Spleen (tissue), 11 donors: ENCODE measurements at regions not wholly inside any gene's neighbourhood (a gene's known extent, or its start where the extent isn't known, plus 50 kb on each side); places are given as distances from the start of the nearest gene placed in this dataset.

Experiments used
- DNase-seq: peaks from one replicate; pipeline ENCODE4 v3.0.0-alpha.2; 2020
- H3K27ac ChIP-seq, 8 donors: fragments of 200-600 bp; sonication (generic) in 7 of 8; 1 replicate in 4 of 8; 2 replicates in 4 of 8; pipeline versions ENCODE4 v1.5.0 to v1.8.0; 2016 to 2021; ENCODE audit warnings: inconsistent platforms in 4 of 8, mild to moderate bottlenecking in 4 of 8, moderate library complexity in 1 of 8
- H3K27me3 ChIP-seq, 7 donors: fragments of 200-600 bp; sonication (generic) in 6 of 7; replicated peaks in 1 of 7; 1 replicate in 4 of 7; 2 replicates in 3 of 7; pipeline versions ENCODE4 v1.5.0 to v1.8.0; 2016 to 2021; ENCODE audit warnings: inconsistent platforms in 3 of 7, mild to moderate bottlenecking in 1 of 7
- H3K36me3 ChIP-seq, 6 donors: fragments of 200-600 bp; sonication (generic) in 5 of 6; 1 replicate in 4 of 6; 2 replicates in 2 of 6; pipeline versions ENCODE4 v1.5.0 to v1.8.0; 2016 to 2021; ENCODE audit warnings: inconsistent platforms in 2 of 6
- H3K4me1 ChIP-seq, 6 donors: fragments of 200-600 bp; sonication (generic) in 5 of 6; 1 replicate in 3 of 6; 2 replicates in 3 of 6; pipeline versions ENCODE4 v1.5.0 to v1.8.0; 2016 to 2021; ENCODE audit warnings: inconsistent platforms in 3 of 6
- H3K4me3 ChIP-seq, 8 donors: fragments of 200-600 bp; sonication (generic) in 7 of 8; 1 replicate in 4 of 8; 2 replicates in 4 of 8; pipeline versions ENCODE4 v1.5.0 to v1.8.0; 2016 to 2021; ENCODE audit warnings: inconsistent platforms in 4 of 8, mild to moderate bottlenecking in 4 of 8, moderate library complexity in 2 of 8
- H3K9me3 ChIP-seq, 8 donors: fragments of 200-600 bp; sonication (generic) in 7 of 8; 1 replicate in 4 of 8; 2 replicates in 4 of 8; pipeline versions ENCODE4 v1.5.0 to v1.8.0; 2016 to 2021; ENCODE audit warnings: inconsistent platforms in 4 of 8
- POLR2A ChIP-seq, 3 donors: fragments of 450-650 bp; IDR thresholded peaks; one replicate each; pipeline ENCODE4 v1.5.1; 2017; ENCODE audit warnings: antibody characterized with exemption in 3 of 3, mild to moderate bottlenecking in 1 of 3
- POLR2AphosphoS5 ChIP-seq, 3 donors: sonication (generic); formaldehyde crosslinking; IDR thresholded peaks; one replicate each; pipeline ENCODE4 v1.5.1; 2017; ENCODE audit warnings: antibody characterized with exemption in 3 of 3
- WGBS, 5 donors: extraction: QIAGEN DNeasy Blood & Tissue Kit in 3 of 5; methylation state at CpG; one replicate each; pipeline versions ENCODE4 v1.1.5 to v1.1.7; 2013 to 2018; 5-methylcytosine and 5-hydroxymethylcytosine counted together
- intact Hi-C: fragments of 100-400 bp; cut with DNase I; formaldehyde crosslinking; loops from one replicate; pipeline ENCODE4 v1.15.0; 2023; ENCODE audit warnings: low total_unique reads
- TF ChIP-seq, protein P1 (sequence below), 11 experiments: fragments of 200-600 bp in 7 of 11; fragments of 450-650 bp in 4 of 11; sonication (generic) in 4 of 11; IDR thresholded peaks in 8 of 11; conservative IDR thresholded peaks in 3 of 11; 1 replicate in 7 of 11; 2 replicates in 4 of 11; pipeline versions ENCODE4 v1.4.0 to v1.8.0; 2016 to 2021; ENCODE audit warnings: antibody characterized with exemption in 11 of 11, inconsistent platforms in 4 of 11, mild to moderate bottlenecking in 1 of 11
- donor health status: healthy with polysubstance abuse.
- donor health status: DM: no; HTN: no; CAD: no; lungs with moderate emphysema.
- donor health status: DM: no; HTN: no; CAD: no.
- donor health status: Bipolar disorder and iron deficiency.
- donor health status: healthy.
- donor health status: DM: no; HTN: no; CAD: no.
- donor health status: DM: yes; HTN: yes; CAD: no.

DNA sequence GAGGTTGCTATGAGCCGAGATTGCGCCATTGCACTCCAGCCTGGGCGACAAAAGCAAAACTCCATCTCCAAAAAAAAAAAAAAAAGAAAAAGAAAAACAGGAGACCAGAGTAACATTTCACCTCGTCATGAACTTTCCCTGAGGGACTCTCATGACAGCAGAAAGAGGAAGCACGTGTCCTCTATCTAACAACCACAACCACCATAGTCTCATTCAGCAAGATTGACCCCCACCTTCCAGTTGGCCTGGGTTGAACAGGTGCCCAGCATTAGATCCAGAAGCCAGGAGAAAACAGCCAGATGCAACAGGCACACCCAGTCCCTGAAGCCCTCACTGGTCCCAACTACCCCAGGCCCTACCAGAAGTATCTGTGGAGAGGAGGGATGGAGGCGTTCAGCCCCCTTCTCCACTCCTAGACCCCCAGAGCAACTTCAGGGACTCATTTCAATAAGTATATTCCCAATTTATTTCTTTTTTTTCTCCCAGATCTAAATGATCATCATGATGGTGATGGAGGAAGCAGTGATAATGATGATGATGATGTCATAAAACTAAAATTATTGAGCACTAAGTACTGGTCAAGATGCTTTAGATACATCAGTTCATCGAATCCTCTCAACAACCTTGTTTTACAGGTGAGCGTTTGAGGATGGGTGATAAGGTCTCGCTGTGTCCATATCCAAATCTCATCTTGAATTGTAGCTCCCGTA lies 235.0 kb downstream of the EFCAB11 start:
- intact Hi-C loops: no loop called here
- TF ChIP-seq POLR2A (IDR thresholded peaks at IDR 0.05) (no peak), POLR2AphosphoS5 (IDR thresholded peaks at IDR 0.05) (no peak)
- TF ChIP-seq, protein P1, sequence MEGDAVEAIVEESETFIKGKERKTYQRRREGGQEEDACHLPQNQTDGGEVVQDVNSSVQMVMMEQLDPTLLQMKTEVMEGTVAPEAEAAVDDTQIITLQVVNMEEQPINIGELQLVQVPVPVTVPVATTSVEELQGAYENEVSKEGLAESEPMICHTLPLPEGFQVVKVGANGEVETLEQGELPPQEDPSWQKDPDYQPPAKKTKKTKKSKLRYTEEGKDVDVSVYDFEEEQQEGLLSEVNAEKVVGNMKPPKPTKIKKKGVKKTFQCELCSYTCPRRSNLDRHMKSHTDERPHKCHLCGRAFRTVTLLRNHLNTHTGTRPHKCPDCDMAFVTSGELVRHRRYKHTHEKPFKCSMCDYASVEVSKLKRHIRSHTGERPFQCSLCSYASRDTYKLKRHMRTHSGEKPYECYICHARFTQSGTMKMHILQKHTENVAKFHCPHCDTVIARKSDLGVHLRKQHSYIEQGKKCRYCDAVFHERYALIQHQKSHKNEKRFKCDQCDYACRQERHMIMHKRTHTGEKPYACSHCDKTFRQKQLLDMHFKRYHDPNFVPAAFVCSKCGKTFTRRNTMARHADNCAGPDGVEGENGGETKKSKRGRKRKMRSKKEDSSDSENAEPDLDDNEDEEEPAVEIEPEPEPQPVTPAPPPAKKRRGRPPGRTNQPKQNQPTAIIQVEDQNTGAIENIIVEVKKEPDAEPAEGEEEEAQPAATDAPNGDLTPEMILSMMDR (IDR thresholded peaks at IDR 0.05 in 8 of 11, conservative IDR thresholded peaks at IDR 0.05 in 3 of 11): no peak
- Histone ChIP-seq H3K4me1 (peaks cover 25 to 72% (median 52%) of the 10 kb centered on the region in 6 donors), H3K27ac (peak overlapping the region; percentile 82 to 94 (median 91)), H3K4me3 (peak overlapping the region in 1 of 8 donors; percentile 47), H3K9me3 (no peaks in the 10 kb centered on the region), H3K36me3 (no peaks in the 10 kb centered on the region), H3K27me3 (no peaks in the 10 kb centered on the region)
- DNase-seq: no peak
- WGBS, 5 donors: 57 to 77% (median 70%) methylated on average over 10 of the region's 10 CpGs

DNA sequence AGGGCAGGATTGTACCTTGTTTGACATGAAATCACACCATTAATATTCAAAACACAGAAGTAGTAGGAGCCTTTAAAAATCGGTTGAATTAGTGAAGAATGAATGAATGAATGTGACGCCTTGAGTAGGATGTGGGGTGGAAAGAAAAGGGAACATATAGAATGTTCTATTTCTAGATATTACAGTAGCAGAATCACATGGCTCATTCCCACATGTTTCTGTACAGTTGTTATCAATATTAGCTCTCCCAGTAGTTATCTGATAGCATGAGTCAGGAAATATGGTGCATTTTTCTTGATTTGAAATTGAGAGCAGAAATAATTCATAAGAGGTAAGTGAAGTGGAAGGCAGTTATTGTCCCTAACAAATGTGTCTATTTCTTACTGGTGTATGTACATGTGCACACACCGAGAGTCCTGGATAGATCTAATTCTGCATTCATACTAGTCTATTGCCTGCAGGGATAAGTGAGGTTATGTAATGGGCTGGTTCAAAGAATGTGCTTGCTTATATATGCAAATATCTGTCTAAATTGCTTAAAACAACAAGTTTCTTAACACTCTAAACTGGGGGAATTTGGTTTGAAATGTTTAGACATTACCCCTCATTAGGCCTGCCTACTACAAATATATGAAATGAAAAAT lies 245.4 kb downstream of the EFCAB11 start:
- Histone ChIP-seq H3K9me3 (peaks cover 0 to 18% (median 4%) of the 10 kb centered on the region in 8 donors), H3K36me3 (no peaks in the 10 kb centered on the region), H3K4me3 (no peak overlapping the region), H3K27me3 (no peaks in the 10 kb centered on the region), H3K4me1 (no peaks in the 10 kb centered on the region), H3K27ac (no peak overlapping the region)
- no peak for DNase-seq
- 89 to 96% (median 94%) methylated on average over 3 of the region's 3 CpGs for WGBS, 5 donors
- TF ChIP-seq, protein P1 (IDR thresholded peaks at IDR 0.05 in 8 of 11, conservative IDR thresholded peaks at IDR 0.05 in 3 of 11): no peak
- TF ChIP-seq POLR2AphosphoS5 (IDR thresholded peaks at IDR 0.05) (no peak), POLR2A (IDR thresholded peaks at IDR 0.05) (no peak)
- intact Hi-C loops: no loop called here

DNA sequence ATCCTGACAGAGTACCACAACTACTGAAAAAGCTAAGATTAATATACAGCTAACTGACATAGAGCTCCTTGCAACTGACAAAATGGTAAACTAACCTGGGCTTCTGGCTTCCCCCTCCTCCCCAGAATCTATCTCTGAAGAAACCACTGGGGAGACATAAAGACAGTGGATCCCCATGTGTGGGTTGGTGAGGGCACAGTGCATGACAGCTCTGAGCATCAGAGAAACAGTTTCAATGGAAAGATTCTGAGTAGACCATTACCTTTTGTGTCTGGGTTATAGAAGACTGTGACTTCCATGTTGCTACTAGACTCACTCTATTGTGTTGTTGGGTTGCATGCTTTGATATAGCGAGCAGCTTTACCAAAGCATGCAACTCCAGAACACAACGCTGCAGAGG lies 247.4 kb downstream of the EFCAB11 start:
- DNase-seq: no peak
- Histone ChIP-seq H3K4me3 (no peak overlapping the region), H3K4me1 (peaks cover 3 to 15% (median 15%) of the 10 kb centered on the region in 6 donors), H3K27ac (no peak overlapping the region), H3K9me3 (peaks cover 0 to 10% (median 0%) of the 10 kb centered on the region in 8 donors), H3K27me3 (no peaks in the 10 kb centered on the region), H3K36me3 (no peaks in the 10 kb centered on the region)
- intact Hi-C loops: no loop called here
- 75 to 96% (median 93%) methylated on average over 2 of the region's 2 CpGs for WGBS, 5 donors
- TF ChIP-seq POLR2AphosphoS5 (IDR thresholded peaks at IDR 0.05) (no peak), POLR2A (IDR thresholded peaks at IDR 0.05) (no peak)
- TF ChIP-seq, protein P1 (IDR thresholded peaks at IDR 0.05 in 8 of 11, conservative IDR thresholded peaks at IDR 0.05 in 3 of 11): no peak

DNA sequence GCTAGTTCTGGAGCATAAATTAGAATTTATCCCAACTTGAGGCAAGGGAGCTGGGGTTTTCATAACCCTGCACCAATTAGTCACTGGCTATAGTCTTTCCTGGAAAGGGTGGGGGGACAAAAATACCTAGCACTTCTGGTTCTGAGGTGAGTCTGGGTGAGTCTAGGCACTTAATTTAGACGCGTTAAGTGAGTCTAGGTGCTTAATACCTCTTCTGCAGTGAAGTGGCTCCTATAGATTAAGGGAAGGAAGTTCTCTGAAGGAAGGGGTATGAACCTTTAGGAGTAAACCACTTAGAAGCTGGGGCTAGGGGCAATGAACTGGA lies 251.7 kb downstream of the EFCAB11 start:
- DNase-seq: no peak
- peaks cover 0 to 6% (median 0%) of the 10 kb centered on the region in 8 donors for H3K9me3 ChIP-seq
- 88 to 98% (median 93%) methylated on average over 2 of the region's 2 CpGs for WGBS, 5 donors
- H3K36me3 ChIP-seq: no peaks in the 10 kb centered on the region
- H3K4me3 ChIP-seq: no peak overlapping the region
- H3K4me1 ChIP-seq: peaks cover 13 to 31% (median 26%) of the 10 kb centered on the region in 6 donors
- TF ChIP-seq POLR2AphosphoS5 (IDR thresholded peaks at IDR 0.05): no peak
- no peak for TF ChIP-seq POLR2A (IDR thresholded peaks at IDR 0.05)
- TF ChIP-seq, protein P1 (IDR thresholded peaks at IDR 0.05 in 8 of 11, conservative IDR thresholded peaks at IDR 0.05 in 3 of 11): no peak
- intact Hi-C loops: no loop called here
- H3K27me3 ChIP-seq: no peaks in the 10 kb centered on the region
- H3K27ac ChIP-seq: peak overlapping the region in 1 of 8 donors; percentile 4
